ENCODE measurements at regions not wholly inside any gene's neighbourhood (a gene's known extent, or its start where the extent isn't known, plus 50 kb on each side); places are given as distances from the start of the nearest gene placed in this dataset.

GRCh38 chr1:187928696-187929095 is 1099.9 kb downstream of the PLA2G4A start:
- Histone ChIP-seq H3K27me3 (ENCODE audit: control insufficient read depth, insufficient read depth, low read length) (no peaks in the 10 kb centered on the region), H3K27ac (ENCODE audit: low read depth in 2 of 2, low read length in 2 of 2) (no peak overlapping the region), H3K9me3 (ENCODE audit: control insufficient read depth in 2 of 3, insufficient read depth in 1 of 3, low read length in 3 of 3) (no peaks in the 10 kb centered on the region), H3K9ac (ENCODE audit: low read length in 3 of 3) (no peak overlapping the region), H3K4me1 (ENCODE audit: control insufficient read depth in 2 of 3, insufficient read depth in 2 of 3, low read depth in 1 of 3, low read length in 3 of 3) (no peaks in the 10 kb centered on the region), H3K4me3 (ENCODE audit: low read length in 3 of 3) (no peak overlapping the region), H3K36me3 (ENCODE audit: control insufficient read depth in 2 of 3, insufficient read depth in 3 of 3, low read length in 3 of 3) (no peaks in the 10 kb centered on the region)
- FAIRE-seq: no peak
- no peak for TF ChIP-seq CTCF (IDR thresholded peaks at IDR 0.05; ENCODE audit: borderline replicate concordance, extremely low read depth, insufficient read depth)
- intact Hi-C loops (cut with DNase I): no loop called here
- no peak for DNase-seq

DNA sequence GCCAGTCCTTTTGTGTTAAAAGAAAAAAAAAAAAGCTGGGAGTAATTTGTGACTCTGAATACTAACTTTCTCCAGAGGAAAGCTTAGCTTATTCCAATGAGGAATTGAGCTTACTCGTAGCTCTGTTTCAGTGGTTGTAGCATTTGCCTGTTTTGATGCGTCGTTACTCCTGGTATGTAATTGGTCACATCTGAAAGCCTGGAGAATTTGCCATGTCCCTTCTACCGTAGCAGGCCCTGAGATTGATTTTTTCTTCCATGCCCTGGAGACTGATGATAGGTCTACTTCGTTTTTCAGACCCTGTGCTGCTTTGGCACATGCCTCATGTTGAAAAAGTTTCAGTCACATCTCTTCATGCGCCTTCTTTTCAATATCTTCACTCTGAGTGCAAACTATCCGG is 1103.0 kb downstream of the PLA2G4A start:
- Histone ChIP-seq H3K9ac (ENCODE audit: low read length in 3 of 3) (no peak overlapping the region), H3K27ac (ENCODE audit: low read depth in 2 of 2, low read length in 2 of 2) (no peak overlapping the region), H3K27me3 (ENCODE audit: control insufficient read depth, insufficient read depth, low read length) (no peaks in the 10 kb centered on the region), H3K36me3 (ENCODE audit: control insufficient read depth in 2 of 3, insufficient read depth in 3 of 3, low read length in 3 of 3) (no peaks in the 10 kb centered on the region), H3K9me3 (ENCODE audit: control insufficient read depth in 2 of 3, insufficient read depth in 1 of 3, low read length in 3 of 3) (no peaks in the 10 kb centered on the region), H3K4me3 (ENCODE audit: low read length in 3 of 3) (no peak overlapping the region), H3K4me1 (ENCODE audit: control insufficient read depth in 2 of 3, insufficient read depth in 2 of 3, low read depth in 1 of 3, low read length in 3 of 3) (no peaks in the 10 kb centered on the region)
- no peak for TF ChIP-seq CTCF (IDR thresholded peaks at IDR 0.05; ENCODE audit: borderline replicate concordance, extremely low read depth, insufficient read depth)
- FAIRE-seq (no peak), DNase-seq (peak in 3 of 5 donors; percentile 11 to 59 (median 52))
- intact Hi-C loops (cut with DNase I): no loop called here

DNA sequence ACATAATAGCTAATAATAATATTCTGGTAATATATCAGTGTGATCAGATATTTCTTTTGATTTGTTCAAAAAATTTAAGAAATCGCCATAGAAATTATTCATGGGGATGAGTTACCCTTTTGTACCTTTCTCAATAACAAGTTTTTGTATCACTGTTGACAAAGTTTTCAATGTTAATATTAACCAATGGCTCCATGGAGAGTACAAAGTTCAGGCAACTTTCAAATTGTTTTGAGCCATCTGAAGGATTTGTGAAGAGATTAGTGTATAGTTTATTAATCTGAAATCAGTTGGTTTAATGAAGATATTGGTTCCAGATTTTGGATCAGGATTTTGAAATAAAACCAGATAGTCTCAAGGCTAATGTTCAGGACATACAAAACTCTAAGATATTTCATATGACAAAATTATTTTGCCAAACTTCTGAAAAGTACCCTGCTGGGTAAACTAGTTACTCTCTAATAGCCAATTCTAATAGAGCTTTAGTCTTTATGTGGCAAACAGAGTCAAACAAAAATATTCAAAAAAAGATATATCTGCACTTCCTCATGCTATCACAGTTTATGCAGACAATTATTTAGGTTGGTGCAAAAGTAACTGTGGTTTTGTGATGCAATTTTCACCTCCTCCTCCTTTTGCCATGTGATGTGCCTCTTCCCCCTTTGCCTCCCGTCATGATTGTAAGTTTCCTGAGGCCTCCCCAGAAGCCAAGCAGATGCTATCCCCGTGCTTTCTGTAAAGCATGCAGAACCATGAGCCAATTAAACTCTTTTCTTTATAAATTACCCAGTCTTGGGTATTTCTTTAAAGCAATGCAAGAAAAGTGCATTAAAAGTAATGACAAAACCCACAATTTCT is 1105.0 kb downstream of the PLA2G4A start:
- intact Hi-C loops (cut with DNase I): no loop called here
- FAIRE-seq (peak; percentile 67), DNase-seq (peak in 1 of 5 donors; percentile 1)
- Histone ChIP-seq H3K4me3 (ENCODE audit: low read length in 3 of 3) (no peak overlapping the region), H3K4me1 (ENCODE audit: control insufficient read depth in 2 of 3, insufficient read depth in 2 of 3, low read depth in 1 of 3, low read length in 3 of 3) (no peaks in the 10 kb centered on the region), H3K9ac (ENCODE audit: low read length in 3 of 3) (no peak overlapping the region), H3K27me3 (ENCODE audit: control insufficient read depth, insufficient read depth, low read length) (no peaks in the 10 kb centered on the region), H3K36me3 (ENCODE audit: control insufficient read depth in 2 of 3, insufficient read depth in 3 of 3, low read length in 3 of 3) (no peaks in the 10 kb centered on the region), H3K27ac (ENCODE audit: low read depth in 2 of 2, low read length in 2 of 2) (peak overlapping the region in 1 of 2 donors; percentile 12), H3K9me3 (ENCODE audit: control insufficient read depth in 2 of 3, insufficient read depth in 1 of 3, low read length in 3 of 3) (no peaks in the 10 kb centered on the region)
- TF ChIP-seq CTCF (IDR thresholded peaks at IDR 0.05; ENCODE audit: borderline replicate concordance, extremely low read depth, insufficient read depth): no peak
